ENCODE measurements at regions not wholly inside any gene's neighbourhood (a gene's known extent, or its start where the extent isn't known, plus 50 kb on each side); places are given as distances from the start of the nearest gene placed in this dataset.
"Not testable (repeated sequence)": the region's sequence is repeated elsewhere in the genome, so short reads cannot be mapped to it uniquely, and the experiment has no call there.

DNA sequence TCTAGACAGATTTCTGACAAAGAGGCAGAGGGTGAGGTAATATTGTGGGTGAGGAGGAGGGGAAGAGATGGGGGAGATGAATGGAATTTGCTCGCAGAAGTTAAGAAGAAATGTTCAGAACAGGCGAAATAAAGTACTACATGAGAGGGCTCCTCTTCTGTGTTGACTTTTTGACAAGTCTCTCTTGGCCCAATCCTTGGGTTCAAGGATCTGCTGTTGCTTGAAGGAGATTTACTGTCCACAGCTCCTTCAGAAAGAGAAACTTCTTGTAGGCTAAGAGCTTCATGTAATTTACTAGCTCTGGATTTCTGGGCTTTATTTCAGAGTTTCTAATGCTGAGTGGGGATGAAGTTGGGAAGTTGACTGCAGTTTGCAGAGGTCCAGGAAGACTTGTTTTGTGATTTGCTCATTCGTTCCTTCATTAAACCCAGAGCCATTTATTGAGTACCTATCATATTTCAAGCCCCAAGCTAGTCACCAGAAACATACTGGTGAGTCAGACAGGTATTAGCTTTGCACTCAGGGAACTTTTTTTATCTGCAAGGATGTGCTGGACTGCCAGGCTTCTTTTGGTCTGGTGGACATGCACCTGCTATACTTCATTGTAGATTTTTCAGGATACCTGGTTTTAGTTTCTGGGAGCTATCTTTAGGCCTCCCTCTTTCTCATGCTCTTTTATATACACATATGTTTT lies 402.9 kb upstream of the CLINT1 start:
- DNase-seq (no peak), ATAC-seq (ENCODE audit: low read depth in 2 of 2) (no peak)
- peak overlapping the region in 2 of 6 donors; percentile 39 to 55 for H3K27ac Mint-ChIP-seq
- peaks cover 9 to 11% (median 10%) of the 10 kb centered on the region in 3 donors for H3K4me1 Mint-ChIP-seq
- H3K9me3 Mint-ChIP-seq, result peaks cover 0 to 9% (median 0%) of the 10 kb centered on the region in 7 donors
- H3K36me3 Mint-ChIP-seq, result peaks cover 0 to under 1% of the 10 kb centered on the region in 2 donors
- H3K4me3 Mint-ChIP-seq, result no peak overlapping the region
- H3K27me3 Mint-ChIP-seq, result no peaks in the 10 kb centered on the region

DNA sequence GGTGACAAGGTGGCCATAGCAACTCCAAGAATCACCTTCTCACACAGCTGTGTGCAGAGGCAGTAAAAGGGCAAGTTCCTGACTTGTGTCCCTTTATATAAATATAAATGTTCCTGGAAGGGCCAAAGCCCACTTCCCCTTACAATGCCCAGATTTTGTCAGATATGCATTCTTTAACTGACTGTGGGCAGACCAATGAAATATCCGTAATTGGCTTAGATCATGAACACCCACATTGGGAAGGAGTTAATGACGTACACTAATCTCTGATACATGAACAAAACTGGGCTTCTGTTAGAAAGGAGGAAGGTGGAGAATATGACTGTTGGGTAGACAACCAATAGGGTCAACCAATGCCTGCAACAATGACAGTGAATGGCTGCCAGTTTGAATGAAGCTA lies 397.2 kb upstream of the CLINT1 start:
- DNase-seq, result no peak
- H3K27ac Mint-ChIP-seq, result peak overlapping the region in 1 of 6 donors; percentile 13
- H3K9me3 Mint-ChIP-seq, result peaks cover 0 to 8% (median 0%) of the 10 kb centered on the region in 7 donors
- H3K36me3 Mint-ChIP-seq, result no peaks in the 10 kb centered on the region
- peaks cover 0 to 4% (median 0%) of the 10 kb centered on the region in 3 donors for H3K4me1 Mint-ChIP-seq
- H3K4me3 Mint-ChIP-seq, result no peak overlapping the region
- ATAC-seq (ENCODE audit: low read depth in 2 of 2), result no peak
- H3K27me3 Mint-ChIP-seq, result no peaks in the 10 kb centered on the region

DNA sequence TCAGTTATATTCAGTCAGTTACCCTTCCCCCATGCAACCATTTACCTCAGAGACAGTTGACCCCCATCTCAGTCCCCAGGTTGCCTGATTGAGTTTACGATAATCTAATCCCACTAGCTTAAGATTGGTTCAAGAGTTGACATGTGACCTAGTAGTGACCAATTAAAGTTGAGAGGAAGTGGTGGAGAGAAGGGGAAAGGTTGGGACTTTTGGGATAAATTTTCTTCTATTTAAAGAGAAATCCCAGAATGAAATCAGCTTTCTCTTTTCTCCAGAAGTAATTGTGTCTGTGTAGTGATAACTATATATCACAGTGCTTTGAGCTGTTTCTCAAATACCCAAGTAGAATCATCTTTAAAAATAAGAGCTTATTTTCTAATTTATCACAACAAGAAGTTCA lies 396.7 kb upstream of the CLINT1 start:
- no peaks in the 10 kb centered on the region for H3K27me3 Mint-ChIP-seq
- no peak for DNase-seq
- no peaks in the 10 kb centered on the region for H3K36me3 Mint-ChIP-seq
- H3K9me3 Mint-ChIP-seq, result peaks cover 0 to 8% (median 0%) of the 10 kb centered on the region in 7 donors
- peaks cover 0 to 4% (median 0%) of the 10 kb centered on the region in 3 donors for H3K4me1 Mint-ChIP-seq
- no peak overlapping the region for H3K27ac Mint-ChIP-seq
- H3K4me3 Mint-ChIP-seq, result no peak overlapping the region
- ATAC-seq (ENCODE audit: low read depth in 2 of 2), result no peak

DNA sequence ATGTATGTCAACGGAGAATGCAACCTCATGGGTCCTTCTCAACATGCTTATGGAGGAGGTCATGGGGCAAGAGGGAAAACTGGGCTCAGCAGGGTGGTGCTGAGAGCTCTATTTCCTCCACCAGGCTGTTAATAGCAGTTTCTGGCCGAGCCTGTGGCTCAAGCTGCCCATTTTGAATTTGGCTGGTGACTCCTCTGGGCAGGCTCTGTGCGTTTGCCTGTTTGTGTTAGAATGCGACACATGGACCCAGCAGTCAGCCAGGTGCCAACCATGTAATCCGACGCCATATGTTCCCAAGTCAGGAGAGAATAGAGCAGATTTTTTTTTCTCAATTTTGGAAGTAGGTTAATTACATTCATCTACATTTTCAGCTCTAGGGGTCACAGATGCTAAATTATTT lies 387.7 kb upstream of the CLINT1 start:
- H3K9me3 Mint-ChIP-seq, result no peaks in the 10 kb centered on the region
- H3K4me1 Mint-ChIP-seq, result peaks cover 0 to 13% (median 2%) of the 10 kb centered on the region in 3 donors
- H3K27me3 Mint-ChIP-seq, result no peaks in the 10 kb centered on the region
- H3K36me3 Mint-ChIP-seq, result no peaks in the 10 kb centered on the region
- DNase-seq (no peak), ATAC-seq (ENCODE audit: low read depth in 2 of 2) (no peak)
- no peak overlapping the region for H3K4me3 Mint-ChIP-seq
- H3K27ac Mint-ChIP-seq, result peak overlapping the region in 2 of 6 donors; percentile 6 to 9

DNA sequence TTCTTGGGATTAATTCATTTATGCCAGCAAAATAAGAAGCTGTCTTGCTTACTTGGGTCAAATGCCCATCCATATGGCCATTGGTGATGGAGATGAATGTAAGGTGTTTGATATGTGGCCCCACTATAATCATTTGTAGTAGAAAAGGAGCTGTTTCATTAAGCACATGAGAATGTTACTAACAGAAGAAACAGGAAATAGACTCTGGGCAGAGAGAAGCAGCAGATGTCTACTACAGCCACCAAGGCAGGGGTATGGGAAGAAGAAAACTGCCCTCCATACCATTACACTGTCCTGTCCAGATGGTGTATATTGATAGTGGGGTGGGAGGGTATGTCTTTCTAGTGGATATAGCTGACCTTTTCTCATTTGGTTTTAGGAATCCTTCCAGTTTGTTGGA lies 386.6 kb upstream of the CLINT1 start:
- DNase-seq (no peak), ATAC-seq (ENCODE audit: low read depth in 2 of 2) (peak in 1 of 2 donors; percentile 30)
- Mint-ChIP-seq H3K4me3 (no peak overlapping the region), H3K9me3 (no peaks in the 10 kb centered on the region), H3K36me3 (no peaks in the 10 kb centered on the region), H3K27me3 (no peaks in the 10 kb centered on the region), H3K27ac (peak overlapping the region in 1 of 6 donors; percentile 52), H3K4me1 (peaks cover 0 to 13% (median 2%) of the 10 kb centered on the region in 3 donors)

DNA sequence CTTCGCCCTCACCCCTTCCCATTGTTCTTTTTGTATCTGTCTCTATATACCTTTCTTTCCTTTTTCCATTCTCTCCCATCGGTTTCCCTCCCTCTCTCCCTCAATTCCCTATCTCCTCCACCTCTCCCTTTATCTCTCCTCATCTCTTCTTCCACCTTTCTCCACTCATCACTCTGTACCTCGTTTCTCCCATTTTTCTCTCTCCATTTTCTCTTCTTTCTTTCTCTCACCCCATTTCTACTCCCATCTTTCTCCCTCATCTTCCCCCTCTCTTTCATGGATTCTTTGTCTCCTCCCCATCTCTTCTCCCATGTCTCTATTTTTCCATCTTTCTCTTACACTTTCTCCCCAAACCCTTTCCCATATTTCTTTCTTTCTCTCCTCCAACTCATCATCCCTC lies 385.9 kb upstream of the CLINT1 start:
- DNase-seq, result no peak
- Mint-ChIP-seq H3K4me1 (peaks cover 0 to 13% (median 2%) of the 10 kb centered on the region in 3 donors), H3K36me3 (no peaks in the 10 kb centered on the region), H3K27me3 (no peaks in the 10 kb centered on the region), H3K4me3 (no peak overlapping the region), H3K27ac (peak overlapping the region in 1 of 6 donors; percentile 54), H3K9me3 (no peaks in the 10 kb centered on the region)
- ATAC-seq (ENCODE audit: low read depth in 2 of 2), result no peak

DNA sequence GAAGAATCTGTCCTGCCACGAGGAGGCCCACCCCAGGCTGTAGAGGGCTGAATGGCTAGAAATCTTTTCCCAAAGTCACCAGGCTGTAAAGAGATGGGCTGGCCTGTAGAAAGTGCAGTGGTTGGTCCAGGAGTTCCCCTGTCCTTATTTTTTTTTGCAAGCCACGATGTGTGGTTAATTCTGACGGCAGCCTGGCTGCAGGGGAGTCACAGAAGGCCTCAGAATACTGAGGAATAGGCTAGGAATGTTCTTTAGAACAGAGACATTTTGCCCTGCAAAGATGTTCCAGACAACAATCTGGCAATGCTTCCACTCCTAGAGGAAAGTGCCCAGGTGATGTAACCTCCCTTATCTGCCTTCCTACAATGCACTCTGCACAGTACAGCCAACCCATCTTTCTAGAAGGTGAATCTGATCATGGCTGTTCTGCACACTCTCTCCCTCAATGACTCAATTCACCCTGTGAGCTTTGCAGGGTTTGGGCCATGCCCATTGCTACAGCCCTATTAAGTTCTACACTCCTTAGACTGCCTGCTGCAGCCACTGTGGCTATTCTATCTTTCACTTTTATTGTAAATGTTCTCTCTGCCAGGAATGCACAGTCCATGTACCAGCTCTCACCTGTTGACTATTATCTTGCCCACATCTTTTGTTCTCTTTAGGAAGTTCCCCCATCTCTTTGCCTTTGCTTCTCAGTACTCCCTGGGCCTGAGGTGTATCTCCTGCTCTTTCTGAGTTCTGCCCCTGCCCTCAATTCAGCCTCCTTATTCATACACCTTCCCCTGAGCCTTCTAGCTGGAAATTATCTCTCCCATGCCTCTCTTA lies 377.8 kb upstream of the CLINT1 start:
- Mint-ChIP-seq H3K4me3 (no peak overlapping the region), H3K27me3 (no peaks in the 10 kb centered on the region), H3K36me3 (no peaks in the 10 kb centered on the region), H3K9me3 (peaks cover 0 to 5% (median 0%) of the 10 kb centered on the region in 7 donors), H3K27ac (peak overlapping the region in 1 of 6 donors; percentile 12), H3K4me1 (peaks cover 18 to 22% (median 19%) of the 10 kb centered on the region in 3 donors)
- DNase-seq, result no peak
- no peak for ATAC-seq (ENCODE audit: low read depth in 2 of 2)

DNA sequence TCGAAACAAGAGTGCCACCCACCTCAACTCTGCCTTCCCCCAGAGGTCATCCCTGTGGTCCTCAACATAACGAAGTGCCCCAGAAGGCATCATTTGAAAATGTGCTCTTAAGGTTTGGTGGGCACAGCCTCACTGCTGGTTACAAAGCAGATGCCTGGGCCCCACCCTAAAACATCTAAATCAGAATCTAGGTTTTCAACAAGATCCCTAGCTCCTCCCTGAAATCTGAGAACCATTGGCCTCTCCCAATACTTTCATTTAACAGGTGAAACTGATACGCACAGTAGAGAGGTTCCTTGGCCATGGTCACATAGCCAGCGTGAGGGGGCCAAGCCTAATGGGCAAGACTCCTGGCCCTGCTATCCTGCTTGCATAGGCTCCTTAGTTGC lies 376.2 kb upstream of the CLINT1 start:
- ATAC-seq (ENCODE audit: low read depth in 2 of 2) (no peak), DNase-seq (no peak)
- Mint-ChIP-seq H3K27me3 (no peaks in the 10 kb centered on the region), H3K27ac (peak overlapping the region in 1 of 6 donors; percentile 46), H3K4me1 (peaks cover 18 to 22% (median 19%) of the 10 kb centered on the region in 3 donors), H3K36me3 (no peaks in the 10 kb centered on the region), H3K9me3 (peaks cover 0 to 5% (median 0%) of the 10 kb centered on the region in 7 donors), H3K4me3 (peak overlapping the region in 3 of 8 donors; percentile 71 to 84 (median 78))

DNA sequence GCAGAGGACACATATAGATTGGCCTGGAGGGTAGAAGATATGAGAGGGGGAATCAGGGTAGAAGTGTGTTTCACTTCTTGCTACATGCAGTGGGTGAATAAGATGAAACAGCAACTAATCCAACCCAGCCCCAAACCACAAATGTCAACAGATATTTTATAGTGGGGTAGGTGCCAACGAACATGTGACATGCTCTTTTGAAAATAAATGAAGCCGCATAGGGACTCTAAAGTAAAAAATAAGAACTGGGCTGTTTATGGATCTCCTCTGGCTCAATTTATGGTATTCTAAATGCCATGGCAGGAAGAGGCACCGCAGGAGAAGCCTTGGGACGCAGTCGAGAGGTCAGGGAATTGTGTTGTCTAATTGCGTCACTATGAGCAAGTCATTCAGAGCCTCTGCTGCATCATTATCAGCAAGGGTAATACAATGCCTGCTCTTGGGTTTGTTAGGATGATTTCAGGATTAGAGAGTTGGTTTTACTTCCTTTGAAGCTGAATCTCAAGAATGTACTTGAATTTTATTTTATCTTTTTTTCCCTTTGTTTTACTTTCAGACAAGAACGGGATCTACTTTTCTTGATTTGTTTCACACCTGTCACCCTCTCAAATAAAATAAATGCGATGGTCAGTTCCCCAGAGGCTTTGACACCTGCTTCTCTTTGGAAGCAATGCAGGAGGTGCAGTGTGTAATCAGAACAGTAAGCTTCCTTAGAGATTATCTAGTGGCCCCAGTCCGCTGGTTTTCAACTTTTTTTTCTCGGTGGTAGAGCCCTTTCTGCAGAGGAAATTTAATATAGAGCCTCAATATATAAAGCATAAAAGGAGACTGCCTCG lies 375.6 kb upstream of the CLINT1 start:
- Mint-ChIP-seq H3K36me3 (no peaks in the 10 kb centered on the region), H3K4me3 (peak overlapping the region in 5 of 8 donors; percentile 36 to 84 (median 71)), H3K4me1 (peaks cover 18 to 22% (median 19%) of the 10 kb centered on the region in 3 donors), H3K27me3 (no peaks in the 10 kb centered on the region), H3K9me3 (peaks cover 0 to 5% (median 0%) of the 10 kb centered on the region in 7 donors), H3K27ac (peak overlapping the region in 4 of 6 donors; percentile 7 to 53 (median 36))
- peak; percentile 80 to 86 for ATAC-seq (ENCODE audit: low read depth in 2 of 2)
- DNase-seq, result no peak

DNA sequence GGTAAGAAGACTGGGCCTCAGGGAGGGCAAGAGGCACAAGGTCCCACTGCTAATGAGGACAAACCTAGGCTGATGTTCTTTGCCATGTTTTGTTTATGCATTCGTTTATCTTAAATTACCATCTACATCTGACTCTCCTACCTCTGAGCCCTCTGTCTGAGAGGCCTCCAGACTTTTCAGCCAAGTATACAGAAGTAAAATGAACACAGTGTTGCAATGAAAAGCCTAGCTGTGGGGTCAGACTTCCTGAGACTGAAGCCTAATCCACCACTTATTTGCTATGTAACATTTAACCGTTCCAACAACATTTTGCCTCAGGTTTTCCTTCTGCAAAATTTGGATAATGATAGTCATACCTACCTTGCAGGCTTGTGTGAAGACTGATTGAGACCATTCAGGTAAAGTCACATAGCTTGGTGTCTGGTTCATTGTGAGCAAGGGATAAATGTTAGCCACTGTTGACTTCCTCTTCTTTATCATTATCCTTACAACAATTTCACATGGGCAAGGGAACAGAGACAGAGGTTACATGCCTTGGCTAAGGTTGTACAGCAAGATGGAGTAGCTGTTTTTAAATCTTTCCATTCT lies 374.9 kb upstream of the CLINT1 start:
- H3K9me3 Mint-ChIP-seq, result peaks cover 0 to 5% (median 0%) of the 10 kb centered on the region in 7 donors
- H3K27me3 Mint-ChIP-seq, result no peaks in the 10 kb centered on the region
- peak; percentile 20 to 47 for ATAC-seq (ENCODE audit: low read depth in 2 of 2)
- DNase-seq, result no peak
- peaks cover 18 to 22% (median 19%) of the 10 kb centered on the region in 3 donors for H3K4me1 Mint-ChIP-seq
- peak overlapping the region in 1 of 6 donors; percentile 7 for H3K27ac Mint-ChIP-seq
- H3K4me3 Mint-ChIP-seq, result peak overlapping the region in 4 of 8 donors; percentile 36 to 84 (median 74)
- H3K36me3 Mint-ChIP-seq, result no peaks in the 10 kb centered on the region

DNA sequence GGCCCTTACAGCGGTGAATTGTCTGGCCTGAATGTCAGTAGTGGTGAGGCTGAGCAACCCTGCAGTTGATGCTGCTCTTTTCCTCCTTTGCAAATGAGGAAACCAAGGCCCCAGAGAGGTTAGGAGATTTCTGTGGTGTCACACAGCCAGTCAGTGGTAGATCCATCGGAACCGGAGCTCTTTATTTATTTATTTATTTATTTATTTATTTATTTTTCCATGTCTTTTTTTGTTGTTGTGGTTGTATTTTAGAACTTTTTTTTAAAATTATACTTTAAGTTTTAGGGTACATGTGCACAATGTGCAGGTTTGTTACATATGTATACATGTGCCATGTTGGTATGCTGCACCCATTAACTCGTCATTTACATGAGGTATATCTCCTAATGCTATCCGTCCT lies 368.4 kb upstream of the CLINT1 start:
- H3K36me3 Mint-ChIP-seq; DNase-seq; H3K27me3 Mint-ChIP-seq; H3K9me3 Mint-ChIP-seq; H3K27ac Mint-ChIP-seq; ATAC-seq (ENCODE audit: low read depth in 2 of 2); H3K4me3 Mint-ChIP-seq: not testable (repeated sequence)
- H3K4me1 Mint-ChIP-seq, result peaks cover 7 to 10% (median 8%) of the 10 kb centered on the region in 3 donors

DNA sequence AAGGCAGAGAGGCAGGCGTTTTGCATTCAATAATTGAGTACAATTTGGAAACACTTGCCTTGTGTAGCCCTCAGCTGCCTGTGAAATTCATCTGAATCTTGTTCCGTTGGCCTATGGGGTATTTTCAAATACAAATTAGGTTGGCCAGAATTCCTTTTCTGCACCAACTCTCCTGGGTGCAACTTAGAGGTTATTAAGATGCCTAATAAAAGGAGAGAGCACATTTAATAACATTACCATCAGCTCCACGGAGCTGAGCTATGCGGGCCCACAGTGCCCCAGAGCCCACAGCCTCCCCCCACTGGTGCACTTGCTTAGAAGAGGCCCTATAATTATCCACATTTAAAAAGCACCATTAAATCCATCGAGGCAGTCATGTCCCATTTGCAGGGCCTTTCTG lies 367.6 kb upstream of the CLINT1 start:
- Mint-ChIP-seq H3K4me3 (no peak overlapping the region), H3K4me1 (peaks cover 7 to 10% (median 8%) of the 10 kb centered on the region in 3 donors), H3K27ac (no peak overlapping the region), H3K36me3 (no peaks in the 10 kb centered on the region), H3K9me3 (peaks cover 0 to 5% (median 0%) of the 10 kb centered on the region in 7 donors), H3K27me3 (peaks cover 0 to 3% (median 0%) of the 10 kb centered on the region in 3 donors)
- DNase-seq (no peak), ATAC-seq (ENCODE audit: low read depth in 2 of 2) (no peak)
